Lower leg skin (tissue), 4 donors: ENCODE measurements at regions not wholly inside any gene's neighbourhood (a gene's known extent, or its start where the extent isn't known, plus 50 kb on each side); places are given as distances from the start of the nearest gene placed in this dataset.

Source experiments
- DNase-seq, 2 donors: peaks; one replicate each; pipeline ENCODE4 v3.0.0-alpha.2; 2019; ENCODE audit warnings: low spot score in 2 of 2
- H3K4me3 ChIP-seq: fragments of 200-600 bp; sonication (generic); 2 replicates; pipeline ENCODE4 v1.5.1; 2017; ENCODE audit warnings: mild to moderate bottlenecking, low read depth; ENCODE audit not compliant: poor library complexity, severe bottlenecking
- CTCF ChIP-seq, 3 donors: fragments of 450-650 bp; IDR thresholded peaks; one replicate each; pipeline ENCODE4 v1.5.1; 2016; ENCODE audit warnings: antibody characterized with exemption in 3 of 3, mild to moderate bottlenecking in 3 of 3, moderate library complexity in 2 of 3
- POLR2A ChIP-seq, 2 donors: fragments of 450-650 bp; IDR thresholded peaks; one replicate each; pipeline ENCODE4 v1.6.1; 2016 to 2017; ENCODE audit warnings: antibody characterized with exemption in 2 of 2, mild to moderate bottlenecking in 1 of 2, moderate library complexity in 1 of 2
- WGBS, 2 donors: methylation state at CpG; one replicate each; pipeline ENCODE4 v1.1.5; 2018; 5-methylcytosine and 5-hydroxymethylcytosine counted together
- intact Hi-C: fragments of 100-400 bp; cut with DNase I; formaldehyde crosslinking; loops from one replicate; pipeline ENCODE4 v1.15.0; 2023; ENCODE audit warnings: low total_unique reads

DNA sequence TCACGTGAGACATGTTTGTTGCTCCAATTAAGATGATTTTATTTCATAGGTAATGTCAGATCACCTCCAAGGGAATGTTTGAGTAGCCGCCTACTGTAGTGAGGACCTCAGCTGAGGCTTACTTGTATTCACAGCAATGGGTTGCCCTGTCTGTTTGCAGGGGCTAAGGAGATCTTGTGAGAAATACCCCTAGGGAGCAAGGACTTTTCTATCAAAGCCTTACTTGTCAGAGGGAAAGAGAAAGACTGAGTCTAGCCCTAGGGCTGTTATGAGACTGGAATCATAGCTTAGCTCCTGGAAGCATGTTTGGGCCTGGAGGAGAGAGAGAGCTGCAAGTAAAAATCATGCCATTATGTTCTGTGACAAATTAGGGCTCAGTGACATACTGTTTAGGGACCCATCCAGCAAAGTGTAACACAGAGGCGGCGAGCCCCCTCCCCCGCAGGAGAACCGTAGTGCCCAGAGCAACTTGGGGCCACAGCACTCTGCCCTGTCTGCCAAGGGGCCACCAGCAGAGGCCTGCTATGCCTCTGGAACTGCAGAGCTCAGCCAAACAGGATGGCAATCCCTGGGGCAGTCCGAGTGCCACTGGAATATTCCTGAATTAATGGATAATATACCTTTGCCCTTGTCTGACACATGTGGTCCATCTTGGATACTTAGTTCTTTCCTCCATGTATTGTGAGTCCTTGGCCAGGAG lies 178.8 kb downstream of the DACT1 start:
- DNase-seq: no peak
- 72 to 82% methylated on average over 7 of the region's 7 CpGs for WGBS, 2 donors
- no peak overlapping the region for H3K4me3 ChIP-seq
- intact Hi-C loops: no loop called here
- TF ChIP-seq POLR2A (IDR thresholded peaks at IDR 0.05) (no peak), CTCF (IDR thresholded peaks at IDR 0.05) (no peak)

GRCh38 chr14:58817846-58818245 lies 180.1 kb downstream of the DACT1 start:
- DNase-seq: no peak
- no peak overlapping the region for H3K4me3 ChIP-seq
- WGBS, 2 donors: 68 to 72% methylated on average over 1 of the region's 1 CpG

DNA sequence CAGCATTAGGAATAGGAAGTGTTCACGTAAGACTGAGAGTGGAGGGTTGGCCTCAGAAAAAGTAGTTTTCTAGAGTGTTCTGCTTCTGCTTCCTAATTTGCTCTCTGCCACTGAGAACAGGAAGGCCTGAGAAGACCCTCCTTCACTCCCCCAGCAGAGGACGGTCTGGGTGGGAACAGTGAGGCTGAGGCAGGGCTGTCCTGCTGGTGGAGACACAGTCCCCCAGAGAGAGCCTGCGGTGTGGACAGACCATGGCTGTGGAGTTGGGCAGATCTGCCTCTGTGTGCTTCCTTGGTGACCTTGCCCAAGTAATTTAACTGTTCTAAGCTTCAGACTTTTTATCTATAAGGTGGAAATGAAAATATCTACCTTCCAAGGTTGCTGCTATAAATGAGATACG lies 182.3 kb downstream of the DACT1 start:
- H3K4me3 ChIP-seq: no peak overlapping the region
- WGBS, 2 donors: 90 to 93% methylated on average over 4 of the region's 4 CpGs
- intact Hi-C loops: no loop called here
- no peak for DNase-seq
- TF ChIP-seq CTCF (IDR thresholded peaks at IDR 0.05): no peak
- no peak for TF ChIP-seq POLR2A (IDR thresholded peaks at IDR 0.05)

More at GRCh38 chr14:58817846-58818245, 180.1 kb downstream of the DACT1 start:
- intact Hi-C loops: no loop called here
- TF ChIP-seq CTCF (IDR thresholded peaks at IDR 0.05) (no peak), POLR2A (IDR thresholded peaks at IDR 0.05) (no peak)

- no peak overlapping the region for H3K4me3 ChIP-seq
- intact Hi-C loops: no loop called here
- no peak for DNase-seq
- 92 to 97% methylated on average over 3 of the region's 3 CpGs for WGBS, 2 donors
- TF ChIP-seq POLR2A (IDR thresholded peaks at IDR 0.05): no peak
- TF ChIP-seq CTCF (IDR thresholded peaks at IDR 0.05): no peak
Observed at GRCh38 chr14:58821421-58821820, 183.7 kb downstream of the DACT1 start.

GRCh38 chr14:58822856-58823255 lies 185.1 kb downstream of the DACT1 start:
- no peak for DNase-seq
- TF ChIP-seq POLR2A (IDR thresholded peaks at IDR 0.05) (no peak), CTCF (IDR thresholded peaks at IDR 0.05) (no peak)
- intact Hi-C loops: no loop called here
- no peak overlapping the region for H3K4me3 ChIP-seq
- 79 to 86% methylated on average over 2 of the region's 2 CpGs for WGBS, 2 donors

DNA sequence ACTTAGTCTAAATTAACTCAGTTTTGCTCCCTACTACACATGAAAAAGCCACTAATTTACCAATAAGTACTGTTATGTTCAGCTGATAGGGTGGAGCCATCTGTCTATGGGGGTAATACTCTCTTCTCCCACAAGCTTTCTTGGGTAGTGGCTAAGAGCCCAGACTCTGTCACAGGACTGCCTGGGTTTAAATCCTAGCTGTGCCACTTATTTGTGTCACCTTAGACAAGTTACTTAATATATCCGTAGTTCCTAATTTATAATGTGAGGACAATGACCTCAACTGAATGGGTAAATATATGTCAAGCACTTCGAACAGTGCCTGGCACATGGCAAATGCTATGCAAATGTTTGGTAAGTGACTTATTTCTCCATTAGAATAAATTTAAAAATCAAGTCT lies 185.6 kb downstream of the DACT1 start:
- 90 to 94% methylated on average over 2 of the region's 2 CpGs for WGBS, 2 donors
- TF ChIP-seq POLR2A (IDR thresholded peaks at IDR 0.05) (no peak), CTCF (IDR thresholded peaks at IDR 0.05) (no peak)
- intact Hi-C loops: no loop called here
- no peak overlapping the region for H3K4me3 ChIP-seq
- no peak for DNase-seq
